ENCODE measurements at regions not wholly inside any gene's neighbourhood (a gene's known extent, or its start where the extent isn't known, plus 50 kb on each side); places are given as distances from the start of the nearest gene placed in this dataset.

- Mint-ChIP-seq H3K4me1 (ENCODE audit: low read depth, unreplicated experiment) (peaks cover 9% of the 10 kb centered on the region), H3K9me3 (ENCODE audit: unreplicated experiment) (peaks cover 3% of the 10 kb centered on the region), H3K4me3 (ENCODE audit: unreplicated experiment) (no peak overlapping the region), H3K27ac (ENCODE audit: unreplicated experiment) (no peak overlapping the region), H3K36me3 (ENCODE audit: low read depth, unreplicated experiment) (no peaks in the 10 kb centered on the region), H3K27me3 (ENCODE audit: low read depth, unreplicated experiment) (no peaks in the 10 kb centered on the region)
- Histone ChIP-seq H3K79me2 (ENCODE audit: insufficient read depth, low read length) (no peaks in the 10 kb centered on the region), H3K4me3 (ENCODE audit: insufficient read depth, low read depth, low read length) (no peak overlapping the region), H3K9ac (ENCODE audit: low read length) (no peak overlapping the region), H3K9me3 (ENCODE audit: insufficient read depth, low read depth, low read length) (no peaks in the 10 kb centered on the region), H3K27me3 (ENCODE audit: insufficient read depth, low read length) (no peaks in the 10 kb centered on the region), H3K27ac (ENCODE audit: low read depth, low read length) (no peak overlapping the region), H4K20me1 (ENCODE audit: insufficient read depth, low read length) (no peaks in the 10 kb centered on the region), H3K4me1 (ENCODE audit: insufficient read depth, low read length) (no peaks in the 10 kb centered on the region), H2AFZ (ENCODE audit: low read depth, low read length) (no peak overlapping the region), H3K4me2 (ENCODE audit: low read length) (no peak overlapping the region), H3K36me3 (ENCODE audit: insufficient read depth, low read length) (no peaks in the 10 kb centered on the region)
- no peak for FAIRE-seq
- no peak for DNase-seq (ENCODE audit: low read depth)
- TF ChIP-seq EZH2 (IDR thresholded peaks at IDR 0.05; ENCODE audit: insufficient read depth, low read length) (no peak), CTCF (IDR thresholded peaks at IDR 0.05; ENCODE audit: insufficient read depth, low read depth, low read length) (no peak)
Observed at GRCh38 chr3:94256888-94257813, 194.3 kb downstream of the NSUN3 start.

GRCh38 chr3:94258851-94259250, 196.0 kb downstream of the NSUN3 start:
- no peaks in the 10 kb centered on the region for H3K4me1 ChIP-seq (ENCODE audit: insufficient read depth, low read length)
- Mint-ChIP-seq H3K27me3 (ENCODE audit: low read depth, unreplicated experiment) (no peaks in the 10 kb centered on the region), H3K36me3 (ENCODE audit: low read depth, unreplicated experiment) (no peaks in the 10 kb centered on the region), H3K4me3 (ENCODE audit: unreplicated experiment) (no peak overlapping the region), H3K4me1 (ENCODE audit: low read depth, unreplicated experiment) (peaks cover 15% of the 10 kb centered on the region), H3K9me3 (ENCODE audit: unreplicated experiment) (peaks cover 3% of the 10 kb centered on the region), H3K27ac (ENCODE audit: unreplicated experiment) (no peak overlapping the region)
- no peak overlapping the region for H2AFZ ChIP-seq (ENCODE audit: low read depth, low read length)
- no peak for TF ChIP-seq EZH2 (IDR thresholded peaks at IDR 0.05; ENCODE audit: insufficient read depth, low read length)
- no peak for TF ChIP-seq CTCF (IDR thresholded peaks at IDR 0.05; ENCODE audit: insufficient read depth, low read depth, low read length)
- no peak overlapping the region for H3K4me2 ChIP-seq (ENCODE audit: low read length)
- no peak overlapping the region for H3K9ac ChIP-seq (ENCODE audit: low read length)
- H3K9me3 ChIP-seq (ENCODE audit: insufficient read depth, low read depth, low read length): no peaks in the 10 kb centered on the region
- no peak overlapping the region for H3K27ac ChIP-seq (ENCODE audit: low read depth, low read length)
- DNase-seq (ENCODE audit: low read depth) (no peak), FAIRE-seq (no peak)
- H3K79me2 ChIP-seq (ENCODE audit: insufficient read depth, low read length): no peaks in the 10 kb centered on the region
- H4K20me1 ChIP-seq (ENCODE audit: insufficient read depth, low read length): no peaks in the 10 kb centered on the region
- no peaks in the 10 kb centered on the region for H3K36me3 ChIP-seq (ENCODE audit: insufficient read depth, low read length)
- no peak overlapping the region for H3K4me3 ChIP-seq (ENCODE audit: insufficient read depth, low read depth, low read length)
- H3K27me3 ChIP-seq (ENCODE audit: insufficient read depth, low read length): no peaks in the 10 kb centered on the region

GRCh38 chr3:94259291-94259690, 196.4 kb downstream of the NSUN3 start:
- Histone ChIP-seq H2AFZ (ENCODE audit: low read depth, low read length) (no peak overlapping the region), H3K27ac (ENCODE audit: low read depth, low read length) (no peak overlapping the region), H3K79me2 (ENCODE audit: insufficient read depth, low read length) (no peaks in the 10 kb centered on the region), H3K4me2 (ENCODE audit: low read length) (no peak overlapping the region), H3K9me3 (ENCODE audit: insufficient read depth, low read depth, low read length) (no peaks in the 10 kb centered on the region), H3K36me3 (ENCODE audit: insufficient read depth, low read length) (no peaks in the 10 kb centered on the region), H3K4me1 (ENCODE audit: insufficient read depth, low read length) (no peaks in the 10 kb centered on the region), H4K20me1 (ENCODE audit: insufficient read depth, low read length) (no peaks in the 10 kb centered on the region), H3K27me3 (ENCODE audit: insufficient read depth, low read length) (no peaks in the 10 kb centered on the region), H3K4me3 (ENCODE audit: insufficient read depth, low read depth, low read length) (no peak overlapping the region), H3K9ac (ENCODE audit: low read length) (no peak overlapping the region)
- DNase-seq (ENCODE audit: low read depth) (no peak), FAIRE-seq (no peak)
- H3K27ac Mint-ChIP-seq (ENCODE audit: unreplicated experiment): no peak overlapping the region
- no peak overlapping the region for H3K4me3 Mint-ChIP-seq (ENCODE audit: unreplicated experiment)
- H3K9me3 Mint-ChIP-seq (ENCODE audit: unreplicated experiment): peaks cover 3% of the 10 kb centered on the region
- peaks cover 16% of the 10 kb centered on the region for H3K4me1 Mint-ChIP-seq (ENCODE audit: low read depth, unreplicated experiment)
- H3K27me3 Mint-ChIP-seq (ENCODE audit: low read depth, unreplicated experiment): no peaks in the 10 kb centered on the region
- TF ChIP-seq EZH2 (IDR thresholded peaks at IDR 0.05; ENCODE audit: insufficient read depth, low read length) (no peak), CTCF (IDR thresholded peaks at IDR 0.05; ENCODE audit: insufficient read depth, low read depth, low read length) (no peak)
- H3K36me3 Mint-ChIP-seq (ENCODE audit: low read depth, unreplicated experiment): no peaks in the 10 kb centered on the region

Measured in astrocyte (in vitro differentiated cells and primary cell).